Activated effector memory CD4-positive, alpha-beta T cell treated with Interleukin-2 at 50 U/mL for 16 hours (primary cell): ENCODE measurements at regions not wholly inside any gene's neighbourhood (a gene's known extent, or its start where the extent isn't known, plus 50 kb on each side); places are given as distances from the start of the nearest gene placed in this dataset.
A peak's percentile ranks its signal among the peaks of the same experiment; 100 is the strongest.

ENCODE experiments used
- DNase-seq: peaks from one replicate; pipeline ENCODE4 v3.0.0-alpha.2; 2020

- no peak for DNase-seq
Measured at GRCh38 chr12:69064734-69065443, 131.9 kb upstream of the CPM start.

- no peak for DNase-seq
Measured at GRCh38 chr12:69065775-69066174, 132.8 kb upstream of the CPM start.

DNA sequence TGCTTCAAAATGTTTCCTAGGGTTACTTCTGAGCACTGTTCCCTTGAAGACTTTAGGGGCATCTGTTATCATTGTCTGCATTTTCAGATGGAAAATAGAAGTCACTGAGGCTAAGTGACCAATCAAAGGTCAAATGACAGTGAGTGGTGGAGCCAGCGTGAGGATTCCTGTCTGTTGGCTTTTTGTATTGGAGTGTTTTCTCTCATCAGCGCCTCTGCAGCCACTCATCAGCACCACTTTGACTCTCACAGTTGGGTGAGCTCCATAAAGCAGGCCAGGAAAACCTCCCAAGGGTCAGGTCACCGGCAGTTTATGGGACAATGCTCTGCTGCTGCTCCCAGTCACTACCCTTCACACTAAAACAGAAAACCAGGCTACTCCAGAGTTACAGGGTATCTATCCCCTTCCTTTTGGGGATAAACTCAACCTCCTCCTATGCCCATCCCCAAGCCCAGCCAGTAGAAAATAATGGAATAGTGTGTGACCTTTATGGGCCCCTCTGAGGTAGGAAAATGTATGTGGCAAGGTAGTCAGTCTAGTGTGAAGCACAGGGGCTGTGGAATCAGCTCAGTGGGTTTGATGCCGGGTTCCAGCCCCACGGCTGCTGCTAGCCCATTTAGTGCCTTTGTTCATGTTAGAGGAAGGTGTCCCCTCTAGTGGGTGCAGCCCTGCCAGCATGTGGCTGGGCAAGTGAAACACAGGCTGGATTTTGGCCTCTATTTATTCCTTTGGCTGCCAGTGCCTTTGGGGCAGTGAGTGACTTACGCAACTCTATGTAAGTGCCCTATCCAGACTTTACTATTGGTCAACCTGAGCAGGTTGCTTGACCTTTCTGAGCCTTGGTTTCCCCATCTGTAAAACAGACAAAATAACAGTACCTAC lies 133.8 kb upstream of the CPM start:
- DNase-seq, result no peak

DNA sequence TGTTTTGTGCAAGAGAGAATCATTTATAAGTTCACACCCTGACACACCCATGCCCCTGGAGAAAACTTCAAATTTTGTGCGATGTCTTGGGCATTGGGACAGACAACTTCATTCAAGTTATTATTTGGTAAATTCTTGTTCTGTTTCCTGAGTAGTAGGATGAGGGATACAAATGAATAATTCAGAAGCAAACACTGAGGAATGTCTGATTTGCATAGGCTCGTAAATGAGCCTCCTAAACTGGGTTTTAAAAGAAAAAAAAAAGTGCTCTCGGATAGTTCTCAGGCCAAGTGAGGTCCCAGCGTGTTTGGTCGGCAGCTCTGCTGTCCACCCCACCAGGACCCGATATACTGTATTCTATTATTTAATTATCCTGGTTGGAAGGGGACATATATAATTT lies 134.7 kb upstream of the CPM start:
- no peak for DNase-seq

- DNase-seq, result no peak
Measured at GRCh38 chr12:69068448-69068847, 135.5 kb upstream of the CPM start.

- no peak for DNase-seq
Measured at GRCh38 chr12:69069479-69069878, 136.5 kb upstream of the CPM start.

- peak; percentile 20 for DNase-seq
Measured at GRCh38 chr12:69070319-69071090, 137.5 kb upstream of the CPM start.

DNA sequence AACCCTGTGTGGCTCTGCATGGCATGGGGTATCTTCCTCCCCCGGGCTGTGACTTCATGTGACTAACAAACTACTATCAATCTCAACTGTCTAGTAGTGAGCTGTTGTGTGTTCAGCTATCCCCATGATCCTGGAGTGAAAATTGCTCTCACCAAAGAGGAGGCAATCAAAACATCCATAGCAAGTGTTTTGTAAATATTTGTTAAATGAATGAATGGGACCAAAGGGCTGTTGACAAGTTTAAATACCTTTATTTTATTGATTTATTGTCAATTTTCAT lies 138.1 kb upstream of the CPM start:
- no peak for DNase-seq

GRCh38 chr12:69073035-69073434 lies 140.1 kb upstream of the CPM start:
- no peak for DNase-seq

DNA sequence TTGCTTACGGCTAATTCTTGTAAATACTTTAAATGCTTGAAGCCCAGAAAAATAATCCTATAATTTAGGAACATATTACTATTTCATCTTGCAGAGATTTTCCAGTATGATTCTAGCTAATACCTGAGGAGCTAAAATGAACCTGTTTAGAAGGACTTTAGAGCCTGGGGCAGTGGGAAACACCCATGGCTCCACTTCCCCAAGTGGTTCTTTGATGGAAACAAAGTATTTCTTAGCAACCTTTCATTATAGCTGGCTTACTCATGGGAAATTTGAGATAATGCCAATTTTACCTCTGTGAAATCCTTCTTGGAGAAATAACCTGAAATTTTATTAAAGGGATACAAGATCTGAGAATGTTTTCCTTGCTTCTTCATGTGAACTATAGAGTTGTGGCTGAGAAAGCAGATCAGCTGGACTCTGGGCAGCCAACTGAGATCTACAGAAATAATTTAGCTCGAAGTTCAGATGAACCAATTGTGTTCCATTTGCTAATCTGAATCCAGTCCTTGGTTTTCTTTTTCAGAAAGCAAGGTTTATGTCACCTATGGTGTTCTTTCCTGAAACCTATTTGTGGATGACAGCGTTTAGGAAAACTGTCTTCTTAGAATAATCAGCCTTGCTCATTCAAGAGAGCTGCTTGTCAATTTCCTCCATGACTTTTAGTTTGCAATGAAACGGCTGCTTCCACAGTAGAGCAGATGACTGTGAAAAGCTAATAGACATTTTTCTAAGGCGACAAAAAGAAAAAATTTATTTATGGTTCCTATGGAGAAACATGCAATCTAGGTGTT lies 141.8 kb upstream of the CPM start:
- no peak for DNase-seq

- no peak for DNase-seq
Measured at GRCh38 chr12:69083689-69084088, 150.7 kb upstream of the CPM start.

DNA sequence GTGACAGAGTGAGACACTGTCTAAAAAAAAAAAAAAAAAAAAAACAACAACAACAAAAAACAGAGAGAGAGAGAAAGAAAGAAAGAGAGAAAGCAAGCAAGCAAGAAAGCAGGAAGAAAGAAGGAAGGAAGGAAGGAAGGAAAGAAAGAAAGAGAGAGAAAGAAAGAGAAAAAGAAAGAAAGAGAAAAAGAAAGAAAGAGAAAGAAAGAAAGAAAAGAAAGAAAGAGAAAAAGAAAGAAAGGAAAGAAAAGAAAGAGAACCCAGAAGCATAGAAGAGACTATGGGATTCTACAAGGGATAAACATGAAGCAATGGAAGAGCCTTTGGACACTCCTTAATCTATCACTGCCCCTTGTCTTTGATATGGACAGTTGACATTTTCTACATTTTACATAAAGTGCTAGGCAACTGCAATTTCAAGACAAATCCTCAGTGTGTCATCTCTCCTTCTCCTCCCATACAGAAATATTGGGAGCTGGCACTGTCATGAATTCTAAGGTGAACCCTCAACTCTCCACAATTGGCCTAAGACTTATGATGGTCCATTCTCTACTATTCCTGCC lies 151.9 kb upstream of the CPM start:
- no peak for DNase-seq

DNA sequence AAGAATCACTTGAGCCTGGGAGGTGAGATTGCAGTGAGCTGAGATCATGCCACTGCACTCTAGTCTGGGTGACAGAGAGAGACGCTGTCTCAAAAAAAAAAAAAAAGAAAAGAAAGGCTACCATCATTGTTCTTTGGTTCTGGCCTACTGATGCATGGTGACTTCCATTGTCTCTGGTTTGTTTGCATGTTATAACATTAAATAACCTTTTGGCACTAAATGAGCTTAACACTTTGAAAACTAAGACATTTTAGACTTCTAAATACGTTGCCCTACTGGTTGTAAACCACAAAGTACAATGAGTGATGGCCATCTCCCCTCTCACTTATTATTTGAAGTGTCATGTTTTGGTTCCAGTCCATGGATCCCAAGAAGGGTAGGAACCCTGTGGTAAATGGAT lies 152.9 kb upstream of the CPM start:
- no peak for DNase-seq

GRCh38 chr12:69087986-69088385 lies 151.4 kb upstream of the CPSF6 start:
- no peak for DNase-seq

- no peak for DNase-seq
Measured at GRCh38 chr12:69090722-69091121, 148.6 kb upstream of the CPSF6 start.

- DNase-seq, result no peak
Measured at GRCh38 chr12:69091442-69092017, 147.8 kb upstream of the CPSF6 start.

DNA sequence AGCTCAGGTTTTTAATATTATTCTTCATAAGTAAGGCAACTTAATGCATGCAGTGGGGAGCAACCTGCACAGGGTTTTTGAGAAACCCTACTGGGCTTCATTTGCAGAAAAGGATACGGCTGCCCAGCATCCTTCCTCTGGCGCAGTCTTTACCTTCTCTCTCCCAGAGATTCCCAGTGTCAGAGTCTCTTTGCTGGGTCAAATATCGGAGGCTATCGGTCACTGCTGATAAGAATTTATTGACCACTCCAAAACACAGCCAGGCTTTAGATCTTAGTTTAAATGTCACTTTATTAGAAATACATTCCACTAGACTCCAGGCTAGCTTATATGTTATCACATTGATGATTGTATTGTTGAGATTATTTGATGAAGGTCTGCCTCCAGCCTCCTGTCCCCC lies 147.2 kb upstream of the CPSF6 start:
- no peak for DNase-seq

GRCh38 chr12:69094606-69095216 lies 144.7 kb upstream of the CPSF6 start:
- no peak for DNase-seq

DNA sequence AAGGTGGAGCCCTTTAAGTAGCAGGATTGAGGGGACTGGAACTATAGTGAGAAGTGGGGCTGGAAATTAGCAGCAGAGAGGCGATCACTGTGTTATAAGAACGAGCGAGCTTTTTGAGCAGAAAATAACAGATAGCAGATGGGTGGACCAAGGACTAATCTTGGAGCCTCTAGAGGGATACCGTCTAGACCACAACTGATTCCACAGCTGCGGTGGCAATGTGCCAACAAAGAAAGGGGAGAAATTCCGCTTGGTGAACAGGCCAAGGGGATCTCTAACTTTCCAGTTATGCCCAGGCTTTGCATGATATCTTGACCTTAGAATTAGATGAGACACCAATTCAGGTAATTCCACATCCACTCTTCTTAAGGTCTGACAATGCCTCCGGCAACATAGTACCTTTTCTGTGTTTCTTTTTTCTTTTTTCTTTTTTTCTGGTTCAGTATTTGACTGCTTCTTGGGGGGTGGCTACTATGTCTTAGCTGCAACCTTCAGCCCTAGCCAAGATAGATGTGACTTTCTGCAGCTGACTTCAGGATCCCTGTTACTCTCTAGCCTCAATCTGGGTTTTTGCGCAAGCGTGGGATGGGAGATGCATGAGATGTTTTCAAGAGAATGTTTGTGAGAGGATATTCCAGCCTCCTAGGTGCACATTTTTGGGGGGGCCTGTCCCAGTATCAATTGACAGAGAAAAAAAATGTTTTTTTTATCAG lies 143.4 kb upstream of the CPSF6 start:
- DNase-seq, result no peak

DNA sequence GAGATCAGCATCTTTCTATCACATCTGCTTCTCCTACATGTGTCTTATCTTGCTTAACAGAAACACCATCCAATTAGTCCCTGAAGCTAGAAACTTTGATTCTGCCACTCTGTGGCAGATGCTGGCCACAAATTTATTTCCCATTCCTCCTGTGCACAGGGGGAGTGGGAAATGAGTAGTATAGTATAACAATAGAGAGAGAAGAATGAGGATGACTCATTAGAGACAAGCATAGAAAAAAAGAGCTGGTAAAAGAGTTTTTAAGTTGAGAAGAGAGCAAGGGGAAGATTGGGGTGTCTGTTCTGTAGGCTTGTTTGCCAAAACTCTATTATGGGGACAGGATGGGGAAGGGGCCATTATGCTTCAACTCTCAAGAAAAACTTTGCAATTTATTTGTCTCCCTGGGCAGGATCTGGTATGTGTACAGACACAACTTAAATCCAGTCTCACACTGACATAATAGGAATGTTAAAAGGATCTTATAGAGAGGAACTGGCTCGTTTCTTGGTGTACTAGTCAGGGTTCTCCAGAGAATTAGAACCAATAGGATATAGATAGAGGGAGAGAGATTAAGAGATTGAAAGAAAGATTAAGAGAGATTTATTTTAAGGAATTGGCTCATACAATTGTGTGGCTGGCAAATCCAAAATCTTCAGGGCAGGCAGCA lies 142.6 kb upstream of the CPSF6 start:
- no peak for DNase-seq
